Astrocyte (in vitro differentiated cells and primary cell): ENCODE measurements at regions not wholly inside any gene's neighbourhood (a gene's known extent, or its start where the extent isn't known, plus 50 kb on each side); places are given as distances from the start of the nearest gene placed in this dataset.

ENCODE experiments used
- DNase-seq: peaks from one replicate; pipeline ENCODE4 v3.0.0-alpha.2; 2010; ENCODE audit warnings: low read depth
- FAIRE-seq: peaks from 2 replicates; lab custom pipeline; 2011; peaks lifted over from hg19 to GRCh38; lab: Jason Lieb, UNC
- H2AFZ ChIP-seq: 2 replicates; pipeline ENCODE4 v1.6.0; 2012; ENCODE audit warnings: low read depth, low read length, inconsistent platforms
- H3K27ac ChIP-seq: 2 replicates; pipeline ENCODE4 v1.5.1; 2011; ENCODE audit warnings: low read depth, low read length, inconsistent platforms
- H3K27me3 ChIP-seq: 2 replicates; pipeline ENCODE4 v1.6.0; 2011; ENCODE audit warnings: low read length, inconsistent platforms; ENCODE audit not compliant: insufficient read depth
- H3K36me3 ChIP-seq: 2 replicates; pipeline ENCODE4 v1.5.1; 2011; ENCODE audit warnings: low read length, inconsistent platforms; ENCODE audit not compliant: insufficient read depth
- H3K4me1 ChIP-seq: 2 replicates; pipeline ENCODE4 v1.5.1; 2011; ENCODE audit warnings: low read length, inconsistent platforms; ENCODE audit not compliant: insufficient read depth
- H3K4me2 ChIP-seq: 2 replicates; pipeline ENCODE4 v1.6.0; 2012; ENCODE audit warnings: low read length, inconsistent platforms
- H3K4me3 ChIP-seq: 2 replicates; pipeline ENCODE4 v1.5.1; 2011; ENCODE audit warnings: low read depth, mild to moderate bottlenecking, low read length, inconsistent platforms; ENCODE audit not compliant: insufficient read depth
- H3K79me2 ChIP-seq: 2 replicates; pipeline ENCODE4 v1.6.0; 2012; ENCODE audit warnings: mild to moderate bottlenecking, low read length, inconsistent platforms; ENCODE audit not compliant: insufficient read depth
- H3K9ac ChIP-seq: 2 replicates; pipeline ENCODE4 v1.6.0; 2012; ENCODE audit warnings: mild to moderate bottlenecking, low read length, inconsistent platforms
- H3K9me3 ChIP-seq: 2 replicates; pipeline ENCODE4 v1.5.1; 2012; ENCODE audit warnings: low read depth, mild to moderate bottlenecking, low read length, inconsistent platforms; ENCODE audit not compliant: insufficient read depth
- H4K20me1 ChIP-seq: 2 replicates; pipeline ENCODE4 v1.6.0; 2012; ENCODE audit warnings: low read length, inconsistent platforms; ENCODE audit not compliant: insufficient read depth
- H3K27ac Mint-ChIP-seq: one replicate; pipeline ENCODE4 v1.8.0; 2021; ENCODE audit warnings: mild to moderate bottlenecking, mixed read lengths; ENCODE audit not compliant: unreplicated experiment
- H3K27me3 Mint-ChIP-seq: one replicate; pipeline ENCODE4 v1.8.0; 2021; ENCODE audit warnings: low read depth, mixed read lengths; ENCODE audit not compliant: unreplicated experiment
- H3K36me3 Mint-ChIP-seq: one replicate; pipeline ENCODE4 v1.8.0; 2021; ENCODE audit warnings: low read depth, mixed read lengths; ENCODE audit not compliant: unreplicated experiment
- H3K4me1 Mint-ChIP-seq: one replicate; pipeline ENCODE4 v1.8.0; 2021; ENCODE audit warnings: low read depth, mixed read lengths; ENCODE audit not compliant: unreplicated experiment
- H3K4me3 Mint-ChIP-seq: one replicate; pipeline ENCODE4 v1.8.0; 2021; ENCODE audit warnings: mild to moderate bottlenecking, moderate library complexity, mixed read lengths; ENCODE audit not compliant: unreplicated experiment
- H3K9me3 Mint-ChIP-seq: one replicate; pipeline ENCODE4 v1.8.0; 2021; ENCODE audit warnings: mild to moderate bottlenecking, mixed read lengths; ENCODE audit not compliant: unreplicated experiment
- EZH2 ChIP-seq: IDR thresholded peaks from 2 replicates; pipeline ENCODE4 v1.6.1; 2012; ENCODE audit warnings: mild to moderate bottlenecking, low read length, inconsistent platforms; ENCODE audit not compliant: insufficient read depth
- TF ChIP-seq, protein P1 (sequence below): IDR thresholded peaks from 2 replicates; pipeline ENCODE4 v1.5.1; 2011; ENCODE audit warnings: low read depth, mild to moderate bottlenecking, inconsistent platforms, low read length, moderate library complexity; ENCODE audit not compliant: insufficient read depth

DNA sequence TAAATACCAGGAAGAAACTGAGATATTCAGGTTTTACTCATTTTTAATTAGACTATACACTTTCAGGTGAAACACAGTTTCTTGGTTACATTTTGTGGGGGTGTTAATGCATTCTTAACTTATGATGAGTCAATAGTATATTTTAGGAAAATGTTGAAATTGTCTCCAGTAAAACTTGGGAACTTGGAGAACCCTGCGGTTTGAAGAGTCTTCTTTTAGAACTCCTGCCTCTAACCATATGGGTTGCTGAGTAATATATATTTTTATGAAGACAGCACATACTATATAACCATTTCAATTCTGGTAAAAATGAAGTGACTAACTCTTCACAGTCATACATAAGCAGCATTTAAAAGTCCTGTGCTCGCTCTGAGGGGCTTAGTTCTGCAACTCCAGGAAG, 308.2 kb upstream of the LRATD1 start:
- Histone ChIP-seq H3K9me3 (no peaks in the 10 kb centered on the region), H3K79me2 (no peaks in the 10 kb centered on the region), H3K36me3 (no peaks in the 10 kb centered on the region), H3K27me3 (no peaks in the 10 kb centered on the region), H3K4me3 (no peak overlapping the region), H3K4me1 (no peaks in the 10 kb centered on the region), H3K9ac (no peak overlapping the region), H3K4me2 (no peak overlapping the region), H2AFZ (no peak overlapping the region), H3K27ac (no peak overlapping the region), H4K20me1 (no peaks in the 10 kb centered on the region)
- Mint-ChIP-seq H3K4me1 (no peaks in the 10 kb centered on the region), H3K4me3 (no peak overlapping the region), H3K27ac (no peak overlapping the region), H3K27me3 (peaks cover 3% of the 10 kb centered on the region), H3K36me3 (no peaks in the 10 kb centered on the region), H3K9me3 (no peaks in the 10 kb centered on the region)
- FAIRE-seq (no peak), DNase-seq (no peak)
- TF ChIP-seq EZH2, result no peak
- TF ChIP-seq, protein P1, sequence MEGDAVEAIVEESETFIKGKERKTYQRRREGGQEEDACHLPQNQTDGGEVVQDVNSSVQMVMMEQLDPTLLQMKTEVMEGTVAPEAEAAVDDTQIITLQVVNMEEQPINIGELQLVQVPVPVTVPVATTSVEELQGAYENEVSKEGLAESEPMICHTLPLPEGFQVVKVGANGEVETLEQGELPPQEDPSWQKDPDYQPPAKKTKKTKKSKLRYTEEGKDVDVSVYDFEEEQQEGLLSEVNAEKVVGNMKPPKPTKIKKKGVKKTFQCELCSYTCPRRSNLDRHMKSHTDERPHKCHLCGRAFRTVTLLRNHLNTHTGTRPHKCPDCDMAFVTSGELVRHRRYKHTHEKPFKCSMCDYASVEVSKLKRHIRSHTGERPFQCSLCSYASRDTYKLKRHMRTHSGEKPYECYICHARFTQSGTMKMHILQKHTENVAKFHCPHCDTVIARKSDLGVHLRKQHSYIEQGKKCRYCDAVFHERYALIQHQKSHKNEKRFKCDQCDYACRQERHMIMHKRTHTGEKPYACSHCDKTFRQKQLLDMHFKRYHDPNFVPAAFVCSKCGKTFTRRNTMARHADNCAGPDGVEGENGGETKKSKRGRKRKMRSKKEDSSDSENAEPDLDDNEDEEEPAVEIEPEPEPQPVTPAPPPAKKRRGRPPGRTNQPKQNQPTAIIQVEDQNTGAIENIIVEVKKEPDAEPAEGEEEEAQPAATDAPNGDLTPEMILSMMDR, result no peak

DNA sequence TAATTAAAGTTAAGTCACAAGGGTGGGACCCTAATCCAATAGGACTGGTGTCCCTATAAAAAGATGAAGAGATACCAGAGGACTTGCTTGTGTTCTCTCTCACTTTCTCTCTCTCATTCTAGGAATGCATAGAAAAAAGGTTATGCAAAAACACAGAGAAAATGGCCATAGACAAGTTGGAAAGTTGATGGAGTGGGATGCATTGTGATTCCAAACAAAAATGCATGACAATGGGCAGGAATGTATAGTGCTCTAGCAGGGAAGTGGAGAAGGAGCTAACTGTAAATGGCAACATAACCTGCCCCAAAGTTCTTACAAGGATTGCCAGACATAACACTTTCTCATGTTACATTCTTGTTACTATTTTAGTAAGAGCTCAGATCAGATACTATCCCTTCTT, 301.6 kb upstream of the LRATD1 start:
- no peak for FAIRE-seq
- peaks cover 3% of the 10 kb centered on the region for H3K27me3 Mint-ChIP-seq
- H3K36me3 ChIP-seq, result no peaks in the 10 kb centered on the region
- no peak for DNase-seq
- H3K36me3 Mint-ChIP-seq, result no peaks in the 10 kb centered on the region
- no peaks in the 10 kb centered on the region for H3K27me3 ChIP-seq
- no peak for TF ChIP-seq EZH2
- TF ChIP-seq, protein P1, result no peak
- no peak overlapping the region for H3K4me2 ChIP-seq
- no peaks in the 10 kb centered on the region for H4K20me1 ChIP-seq
- H3K4me3 ChIP-seq, result no peak overlapping the region
- H3K4me3 Mint-ChIP-seq, result no peak overlapping the region
- no peak overlapping the region for H3K27ac ChIP-seq
- no peaks in the 10 kb centered on the region for H3K9me3 ChIP-seq
- H3K4me1 Mint-ChIP-seq, result no peaks in the 10 kb centered on the region
- no peak overlapping the region for H2AFZ ChIP-seq
- no peaks in the 10 kb centered on the region for H3K9me3 Mint-ChIP-seq
- no peak overlapping the region for H3K9ac ChIP-seq
- no peaks in the 10 kb centered on the region for H3K79me2 ChIP-seq
- H3K27ac Mint-ChIP-seq, result no peak overlapping the region
- no peaks in the 10 kb centered on the region for H3K4me1 ChIP-seq

DNA sequence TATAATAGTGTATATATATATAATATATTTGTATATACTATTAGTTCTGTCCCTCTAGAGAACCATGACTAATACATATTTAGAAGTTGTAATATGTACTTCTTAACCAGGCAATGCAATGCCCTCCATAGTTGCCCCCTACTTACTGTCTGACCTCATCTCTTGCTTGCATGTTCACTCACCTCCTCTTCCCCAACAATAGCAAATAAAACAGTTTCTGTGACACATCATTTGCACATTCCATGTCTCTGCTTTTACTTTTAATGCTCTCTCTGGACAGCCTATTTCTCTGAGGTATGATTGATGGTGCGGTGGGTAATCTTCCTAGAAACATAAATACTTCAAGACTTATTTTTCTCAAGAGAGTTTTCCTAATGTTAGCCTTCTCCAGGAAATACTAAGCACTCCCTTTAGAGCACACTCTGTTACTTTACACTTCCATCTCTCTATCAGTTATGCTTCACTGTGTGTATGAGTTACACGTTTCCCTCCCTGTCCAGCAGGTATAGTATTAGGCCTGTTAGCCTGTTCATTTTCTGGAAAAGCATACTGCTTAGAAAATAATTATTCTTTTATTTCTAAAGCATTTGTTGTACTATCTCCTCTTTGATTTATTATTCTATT, 295.6 kb upstream of the LRATD1 start:
- no peak overlapping the region for H3K4me3 Mint-ChIP-seq
- Histone ChIP-seq H3K9ac (no peak overlapping the region), H3K4me3 (no peak overlapping the region), H3K27me3 (no peaks in the 10 kb centered on the region), H3K79me2 (no peaks in the 10 kb centered on the region), H3K4me2 (no peak overlapping the region), H2AFZ (no peak overlapping the region), H4K20me1 (no peaks in the 10 kb centered on the region), H3K36me3 (no peaks in the 10 kb centered on the region), H3K27ac (no peak overlapping the region), H3K4me1 (no peaks in the 10 kb centered on the region), H3K9me3 (no peaks in the 10 kb centered on the region)
- H3K36me3 Mint-ChIP-seq, result no peaks in the 10 kb centered on the region
- FAIRE-seq, result no peak
- H3K4me1 Mint-ChIP-seq, result peaks cover 3% of the 10 kb centered on the region
- H3K27me3 Mint-ChIP-seq, result no peaks in the 10 kb centered on the region
- DNase-seq, result no peak
- no peak for TF ChIP-seq EZH2
- TF ChIP-seq, protein P1, result no peak
- no peak overlapping the region for H3K27ac Mint-ChIP-seq
- H3K9me3 Mint-ChIP-seq, result no peaks in the 10 kb centered on the region
